H9 (cell line): ENCODE measurements at regions not wholly inside any gene's neighbourhood (a gene's known extent, or its start where the extent isn't known, plus 50 kb on each side); places are given as distances from the start of the nearest gene placed in this dataset.

Experiments used
- DNase-seq: peaks from one replicate; pipeline ENCODE4 v3.0.0-alpha.2; 2017
- H2AFZ ChIP-seq: one replicate; pipeline ENCODE4 v1.6.1; 2013; ENCODE audit warnings: mild to moderate bottlenecking, low read length, control low read depth, moderate library complexity
- H2AK5ac ChIP-seq: 2 replicates; pipeline ENCODE4 v1.6.1; 2013; ENCODE audit warnings: low read length, control low read depth, mixed read lengths; ENCODE audit not compliant: insufficient read length
- H2BK120ac ChIP-seq: one replicate; pipeline ENCODE4 v1.6.1; 2013; ENCODE audit warnings: low read depth, mild to moderate bottlenecking, low read length, control low read depth, inconsistent platforms; ENCODE audit not compliant: poor library complexity, severe bottlenecking
- H2BK12ac ChIP-seq: 2 replicates; pipeline ENCODE4 v1.6.1; 2013; ENCODE audit warnings: low read length, control low read depth, mixed read lengths, low read depth; ENCODE audit not compliant: insufficient read length
- H2BK15ac ChIP-seq: 2 replicates; pipeline ENCODE4 v1.6.1; 2013; ENCODE audit warnings: low read depth, low read length, control low read depth
- H2BK20ac ChIP-seq: one replicate; pipeline ENCODE4 v1.6.1; 2013; ENCODE audit warnings: low read depth, mild to moderate bottlenecking, low read length, control low read depth, inconsistent platforms; ENCODE audit not compliant: poor library complexity, severe bottlenecking
- H2BK5ac ChIP-seq: 2 replicates; pipeline ENCODE4 v1.6.1; 2013; ENCODE audit warnings: low read length, control low read depth, mixed read lengths; ENCODE audit not compliant: insufficient read length
- H3K14ac ChIP-seq: 2 replicates; pipeline ENCODE4 v1.6.1; 2013; ENCODE audit warnings: low read length, control low read depth; ENCODE audit not compliant: insufficient read depth
- H3K18ac ChIP-seq: 2 replicates; pipeline ENCODE4 v1.6.1; 2013; ENCODE audit warnings: low read depth, mild to moderate bottlenecking, mixed read lengths, low read length, control low read depth; ENCODE audit not compliant: insufficient read length
- H3K23ac ChIP-seq: 2 replicates; pipeline ENCODE4 v1.6.1; 2013; ENCODE audit warnings: low read length, control low read depth, mixed read lengths, low read depth; ENCODE audit not compliant: insufficient read length
- H3K23me2 ChIP-seq: 2 replicates; pipeline ENCODE4 v1.6.1; 2013; ENCODE audit warnings: low read depth, mild to moderate bottlenecking, mixed read lengths, low read length, control low read depth; ENCODE audit not compliant: insufficient read length, poor library complexity, severe bottlenecking
- H3K27ac ChIP-seq: 2 replicates; pipeline ENCODE4 v1.5.1; 2013; ENCODE audit warnings: low read length, control low read depth, mixed read lengths, low read depth; ENCODE audit not compliant: insufficient read length
- H3K27me3 ChIP-seq: 2 replicates; pipeline ENCODE4 v1.6.1; 2013; ENCODE audit warnings: low read length, control low read depth, inconsistent platforms; ENCODE audit not compliant: insufficient read depth
- H3K4ac ChIP-seq: 2 replicates; pipeline ENCODE4 v1.6.1; 2013; ENCODE audit warnings: low read depth, mild to moderate bottlenecking, control low read depth, inconsistent platforms, low read length, moderate library complexity
- H3K4me1 ChIP-seq: 2 replicates; pipeline ENCODE4 v1.6.1; 2013; ENCODE audit warnings: low read length, control low read depth, inconsistent platforms; ENCODE audit not compliant: insufficient read depth
- H3K4me2 ChIP-seq: 2 replicates; pipeline ENCODE4 v1.6.1; 2013; ENCODE audit warnings: low read length, control low read depth, mixed read lengths; ENCODE audit not compliant: insufficient read length, insufficient read depth
- H3K56ac ChIP-seq: 2 replicates; pipeline ENCODE4 v1.6.1; 2013; ENCODE audit warnings: low read depth, mild to moderate bottlenecking, mixed read lengths, low read length, control low read depth; ENCODE audit not compliant: insufficient read length
- H3K79me1 ChIP-seq: 2 replicates; pipeline ENCODE4 v1.6.1; 2013; ENCODE audit warnings: low read depth, mild to moderate bottlenecking, moderate library complexity, low read length, control low read depth, inconsistent platforms; ENCODE audit not compliant: insufficient read depth, poor library complexity, severe bottlenecking
- H3K79me2 ChIP-seq: 2 replicates; pipeline ENCODE4 v1.6.1; 2013; ENCODE audit warnings: low read length, control low read depth, inconsistent platforms; ENCODE audit not compliant: insufficient read depth
- H3K9ac ChIP-seq: 2 replicates; pipeline ENCODE4 v1.6.1; 2013; ENCODE audit warnings: low read length, control low read depth, mixed read lengths; ENCODE audit not compliant: insufficient read length; ENCODE audit errors: extremely low read depth
- H3K9me3 ChIP-seq: one replicate; pipeline ENCODE4 v1.6.1; 2013; ENCODE audit warnings: low read depth, low read length, inconsistent platforms; ENCODE audit not compliant: control insufficient read depth
- H3T11ph ChIP-seq: one replicate; pipeline ENCODE4 v1.6.1; 2013; ENCODE audit warnings: mild to moderate bottlenecking, low read length, control low read depth, inconsistent platforms
- H4K20me1 ChIP-seq: one replicate; pipeline ENCODE4 v1.6.1; 2013; ENCODE audit not compliant: control insufficient read depth, insufficient read length, insufficient read depth
- H4K5ac ChIP-seq: 2 replicates; pipeline ENCODE4 v1.6.1; 2013; ENCODE audit warnings: low read depth, mild to moderate bottlenecking, mixed read lengths, low read length, control low read depth; ENCODE audit not compliant: insufficient read length
- H4K8ac ChIP-seq: replicated peaks from 2 replicates; pipeline ENCODE4 v1.6.1; 2013; ENCODE audit warnings: low read length, control low read depth, mixed read lengths, low read depth; ENCODE audit not compliant: insufficient read length
- H4K91ac ChIP-seq: 2 replicates; pipeline ENCODE4 v1.6.1; 2013; ENCODE audit warnings: low read depth, mild to moderate bottlenecking, moderate library complexity, mixed read lengths, low read length, control low read depth; ENCODE audit not compliant: insufficient read length
- H3K27ac Mint-ChIP-seq, 3 experiments: 2 replicates in 2 of 3; 3 replicates in 1 of 3; pipeline ENCODE4 v1.8.0; 2020 to 2021; ENCODE audit warnings: mixed read lengths in 3 of 3, mild to moderate bottlenecking in 1 of 3, moderate library complexity in 1 of 3
- H3K27me3 Mint-ChIP-seq: 2 replicates; pipeline ENCODE4 v1.8.0; 2021; ENCODE audit warnings: low read depth, mild to moderate bottlenecking, moderate library complexity, mixed read lengths
- H3K36me3 Mint-ChIP-seq, 3 experiments: 2 replicates in 2 of 3; 3 replicates in 1 of 3; pipeline ENCODE4 v1.8.0; 2020 to 2021; ENCODE audit warnings: low read depth in 3 of 3, mixed read lengths in 3 of 3; ENCODE audit not compliant: insufficient read depth in 1 of 3
- H3K4me1 Mint-ChIP-seq, 2 experiments: 2 replicates each; pipeline ENCODE4 v1.8.0; 2020; ENCODE audit warnings: mixed read lengths in 2 of 2
- H3K4me3 Mint-ChIP-seq, 2 experiments: 2 replicates in 1 of 2; 3 replicates in 1 of 2; pipeline ENCODE4 v1.8.0; 2020 to 2021; ENCODE audit warnings: mild to moderate bottlenecking in 2 of 2, mixed read lengths in 2 of 2, moderate library complexity in 1 of 2
- H3K9me3 Mint-ChIP-seq, 2 experiments: 2 replicates in 1 of 2; 3 replicates in 1 of 2; pipeline ENCODE4 v1.8.0; 2020; ENCODE audit warnings: mild to moderate bottlenecking in 2 of 2, mixed read lengths in 2 of 2, moderate library complexity in 1 of 2
- WGBS: extraction: QIAGEN DNeasy Blood & Tissue Kit; methylation state at CpG from one replicate; pipeline ENCODE4 v1.1.7; 2013; ENCODE audit warnings: missing lambda C conversion rate, low lambda C conversion rate, mixed read lengths; ENCODE audit not compliant: insufficient read length; ENCODE audit errors: extremely low coverage; 5-methylcytosine and 5-hydroxymethylcytosine counted together
- TF ChIP-seq, protein P1 (sequence below): fragments of 200-600 bp; sonication (generic); conservative IDR thresholded peaks from 3 replicates; pipeline ENCODE4 v1.8.0; 2021; ENCODE audit warnings: antibody characterized with exemption, mild to moderate bottlenecking

DNA sequence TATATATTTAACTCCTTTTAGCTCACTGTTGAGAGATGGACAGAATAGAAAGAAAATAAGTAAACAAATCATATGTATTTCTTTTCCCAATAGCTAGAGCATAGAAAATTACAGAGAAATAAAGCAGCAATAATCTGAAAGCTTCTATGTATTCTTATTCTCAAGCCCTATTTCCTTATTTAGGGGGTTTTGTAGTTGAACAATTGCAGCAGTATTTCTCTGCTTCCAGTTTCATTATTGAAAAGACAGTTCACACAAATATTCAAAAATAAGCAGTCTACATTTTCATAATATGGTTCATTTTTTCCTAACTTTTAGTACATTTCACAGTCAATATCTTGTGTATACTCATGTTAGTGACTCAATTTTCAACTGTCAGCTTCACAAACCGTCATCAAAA, 638.2 kb downstream of the MRPL39 start:
- Histone ChIP-seq H3T11ph (no peak overlapping the region), H3K23ac (no peak overlapping the region), H2BK12ac (no peak overlapping the region), H3K79me1 (no peaks in the 10 kb centered on the region), H2BK15ac (no peak overlapping the region), H2AFZ (no peak overlapping the region), H3K14ac (no peak overlapping the region), H2BK20ac (no peak overlapping the region), H4K91ac (no peak overlapping the region), H3K9ac (no peak overlapping the region), H2BK120ac (no peak overlapping the region), H4K8ac (no peak overlapping the region), H3K4me2 (no peak overlapping the region), H3K18ac (no peak overlapping the region), H3K4ac (no peak overlapping the region), H4K5ac (no peak overlapping the region), H3K4me1 (no peaks in the 10 kb centered on the region), H3K9me3 (no peaks in the 10 kb centered on the region), H2BK5ac (no peak overlapping the region), H3K23me2 (no peaks in the 10 kb centered on the region), H3K27ac (no peak overlapping the region), H2AK5ac (no peak overlapping the region), H4K20me1 (no peaks in the 10 kb centered on the region), H3K56ac (no peak overlapping the region), H3K27me3 (no peaks in the 10 kb centered on the region), H3K79me2 (no peaks in the 10 kb centered on the region)
- DNase-seq, result no peak
- WGBS, result no CpG with 5 or more reads among the region's 1 CpG
- Mint-ChIP-seq H3K36me3 (peaks cover 3 to 14% (median 6%) of the 10 kb centered on the region in 3 experiments; a peak in 6 of 7 replicates), H3K27ac (no peak overlapping the region), H3K9me3 (peaks cover 58 to 66% of the 10 kb centered on the region in 2 experiments), H3K4me1 (no peaks in the 10 kb centered on the region), H3K27me3 (no peaks in the 10 kb centered on the region), H3K4me3 (no peak overlapping the region)
- TF ChIP-seq, protein P1, sequence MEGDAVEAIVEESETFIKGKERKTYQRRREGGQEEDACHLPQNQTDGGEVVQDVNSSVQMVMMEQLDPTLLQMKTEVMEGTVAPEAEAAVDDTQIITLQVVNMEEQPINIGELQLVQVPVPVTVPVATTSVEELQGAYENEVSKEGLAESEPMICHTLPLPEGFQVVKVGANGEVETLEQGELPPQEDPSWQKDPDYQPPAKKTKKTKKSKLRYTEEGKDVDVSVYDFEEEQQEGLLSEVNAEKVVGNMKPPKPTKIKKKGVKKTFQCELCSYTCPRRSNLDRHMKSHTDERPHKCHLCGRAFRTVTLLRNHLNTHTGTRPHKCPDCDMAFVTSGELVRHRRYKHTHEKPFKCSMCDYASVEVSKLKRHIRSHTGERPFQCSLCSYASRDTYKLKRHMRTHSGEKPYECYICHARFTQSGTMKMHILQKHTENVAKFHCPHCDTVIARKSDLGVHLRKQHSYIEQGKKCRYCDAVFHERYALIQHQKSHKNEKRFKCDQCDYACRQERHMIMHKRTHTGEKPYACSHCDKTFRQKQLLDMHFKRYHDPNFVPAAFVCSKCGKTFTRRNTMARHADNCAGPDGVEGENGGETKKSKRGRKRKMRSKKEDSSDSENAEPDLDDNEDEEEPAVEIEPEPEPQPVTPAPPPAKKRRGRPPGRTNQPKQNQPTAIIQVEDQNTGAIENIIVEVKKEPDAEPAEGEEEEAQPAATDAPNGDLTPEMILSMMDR, result no peak
